Activated T-cell treated with anti-CD3 and anti-CD28 coated beads for 24 hours (primary cell): ENCODE measurements at regions not wholly inside any gene's neighbourhood (a gene's known extent, or its start where the extent isn't known, plus 50 kb on each side); places are given as distances from the start of the nearest gene placed in this dataset.
"Not testable (repeated sequence)": the region's sequence is repeated elsewhere in the genome, so short reads cannot be mapped to it uniquely, and the experiment has no call there.

ENCODE experiments used
- DNase-seq: peaks from one replicate; pipeline ENCODE4 v3.0.0-alpha.2; 2020; ENCODE audit warnings: low read depth

- DNase-seq: no peak
Observed at GRCh38 chr10:86579883-86580520, 58.4 kb upstream of the WAPL start.

- DNase-seq: no peak
Observed at GRCh38 chr10:86580521-86580891, 58.9 kb upstream of the WAPL start.

GRCh38 chr10:86583983-86584382, 62.4 kb upstream of the WAPL start:
- no peak for DNase-seq

GRCh38 chr10:86585037-86585929, 63.7 kb upstream of the WAPL start:
- peak; percentile 56 for DNase-seq

- DNase-seq: no peak
Observed at GRCh38 chr10:86586516-86586915, 64.9 kb upstream of the WAPL start.

GRCh38 chr10:86588781-86589180, 65.6 kb upstream of the OPN4 start:
- not testable (repeated sequence) for DNase-seq

- DNase-seq: no peak
Observed at GRCh38 chr10:86591436-86591835, 62.9 kb upstream of the OPN4 start.

- DNase-seq: no peak
Observed at GRCh38 chr10:86592413-86592812, 61.9 kb upstream of the OPN4 start.

GRCh38 chr10:86594535-86594934, 59.8 kb upstream of the OPN4 start:
- DNase-seq: no peak

GRCh38 chr10:86595496-86595895, 58.9 kb upstream of the OPN4 start:
- no peak for DNase-seq

- DNase-seq: no peak
Observed at GRCh38 chr10:86596266-86596665, 58.1 kb upstream of the OPN4 start.

GRCh38 chr10:86597306-86597705, 57.0 kb upstream of the OPN4 start:
- DNase-seq: no peak

- DNase-seq: no peak
Observed at GRCh38 chr10:86598151-86598550, 56.2 kb upstream of the OPN4 start.

- no peak for DNase-seq
Observed at GRCh38 chr10:86599041-86599440, 55.3 kb upstream of the OPN4 start.

- no peak for DNase-seq
Observed at GRCh38 chr10:86599729-86600128, 54.6 kb upstream of the OPN4 start.

GRCh38 chr10:86600296-86600695, 54.1 kb upstream of the OPN4 start:
- no peak for DNase-seq

GRCh38 chr10:86601956-86602602, 52.3 kb upstream of the OPN4 start:
- DNase-seq: no peak

- DNase-seq: no peak
Observed at GRCh38 chr10:86603256-86603655, 51.1 kb upstream of the OPN4 start.
